HG03103 (cell line): ENCODE measurements at regions not wholly inside any gene's neighbourhood (a gene's known extent, or its start where the extent isn't known, plus 50 kb on each side); places are given as distances from the start of the nearest gene placed in this dataset.

ENCODE experiments used
- ATAC-seq: cut with Tn5 transposase; IDR thresholded peaks from one replicate; pipeline ENCODE4 v1.9.1; 2021; ENCODE audit warnings: low read depth; ENCODE audit not compliant: unreplicated experiment

DNA sequence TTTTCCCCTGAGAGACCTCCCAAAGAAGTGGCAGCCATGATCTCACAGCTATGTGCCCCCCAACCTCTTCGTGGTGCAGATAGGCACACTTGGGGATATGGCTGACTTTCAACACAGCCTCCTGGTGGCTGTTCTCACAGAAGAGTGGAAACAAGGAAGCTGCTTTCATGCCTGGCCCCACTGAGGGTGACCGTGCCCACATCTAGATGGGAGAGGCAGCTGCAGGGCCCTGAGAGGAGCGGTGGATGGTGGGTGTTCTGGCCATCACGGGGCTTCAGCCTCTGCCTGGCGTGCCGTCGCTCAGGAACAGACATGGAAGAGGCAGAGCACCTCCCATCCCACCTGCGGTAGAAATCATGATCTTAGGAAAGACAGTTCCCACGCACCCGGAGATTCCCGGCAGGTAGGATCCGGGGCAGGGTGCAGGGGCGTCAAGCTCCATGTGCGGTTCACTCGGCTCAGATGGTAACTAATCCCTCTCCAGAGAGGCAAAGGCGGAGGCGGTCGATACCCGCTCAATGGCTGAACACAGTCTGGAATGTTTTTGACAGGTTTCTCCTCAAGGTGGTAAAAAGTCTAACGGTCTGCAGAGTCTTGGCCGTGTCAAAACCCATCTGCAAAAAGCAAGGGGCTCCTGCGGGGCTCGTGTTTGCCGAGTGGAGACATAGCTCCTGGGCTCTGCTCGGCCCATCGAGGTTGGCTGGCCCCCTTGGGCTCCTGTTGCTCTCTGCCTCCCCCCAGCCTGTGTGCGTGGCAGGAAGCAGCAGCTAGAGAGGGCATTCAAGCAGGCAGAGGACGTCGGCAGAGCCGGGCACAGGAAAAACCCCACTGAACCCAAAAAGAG is 225.2 kb upstream of the RTL1 start:
- no peak for ATAC-seq

DNA sequence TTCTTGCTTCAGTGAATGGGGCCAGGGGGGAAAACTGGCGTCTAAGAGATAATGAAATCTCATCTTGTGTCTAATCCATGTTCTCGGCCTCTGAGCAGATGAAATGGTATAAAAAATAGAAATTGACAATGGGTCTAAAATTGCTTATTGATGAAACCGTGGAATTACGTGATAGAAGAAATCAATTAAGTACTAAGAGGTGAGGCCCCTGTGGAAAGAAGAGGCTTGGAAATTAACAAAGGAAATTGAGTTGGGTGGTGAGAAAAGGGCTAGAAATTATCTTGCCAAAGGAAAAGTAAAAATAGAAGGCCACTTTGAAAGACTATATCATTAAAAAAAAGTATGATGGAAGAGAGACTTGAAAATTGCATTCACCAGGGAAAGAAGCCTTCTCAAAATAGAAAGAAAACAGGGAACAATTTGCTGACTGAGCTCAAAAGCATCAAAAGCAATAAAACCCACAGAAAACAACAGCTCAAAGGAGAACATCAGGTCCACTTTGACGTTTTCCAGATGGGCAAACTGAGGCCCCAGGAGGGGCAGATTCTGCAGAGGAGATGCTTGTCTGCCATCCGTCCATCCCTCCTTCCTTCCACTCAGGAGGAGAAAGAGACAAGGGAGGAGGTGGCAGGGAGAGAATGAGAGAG is 226.1 kb upstream of the RTL1 start:
- ATAC-seq, result no peak

DNA sequence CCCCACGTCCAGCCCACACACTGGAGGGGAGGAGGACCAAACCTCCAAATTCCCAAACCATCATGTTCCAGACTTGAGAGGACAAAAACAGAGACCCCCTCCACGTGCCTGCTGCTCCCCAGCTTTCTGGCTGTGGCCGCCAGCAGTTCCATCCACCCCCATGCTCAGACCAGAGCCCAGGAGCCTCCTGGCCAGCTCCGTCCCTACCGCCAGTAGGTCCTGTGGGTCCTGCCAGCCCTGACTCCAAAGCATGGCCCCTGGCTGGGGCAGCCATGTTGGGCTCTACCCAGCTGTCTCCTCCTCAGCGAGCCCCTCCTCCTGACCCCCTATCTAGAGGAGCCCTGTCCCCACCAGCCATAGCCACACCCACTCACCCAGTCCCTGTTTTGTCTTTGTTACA is 227.3 kb upstream of the RTL1 start:
- ATAC-seq, result no peak

DNA sequence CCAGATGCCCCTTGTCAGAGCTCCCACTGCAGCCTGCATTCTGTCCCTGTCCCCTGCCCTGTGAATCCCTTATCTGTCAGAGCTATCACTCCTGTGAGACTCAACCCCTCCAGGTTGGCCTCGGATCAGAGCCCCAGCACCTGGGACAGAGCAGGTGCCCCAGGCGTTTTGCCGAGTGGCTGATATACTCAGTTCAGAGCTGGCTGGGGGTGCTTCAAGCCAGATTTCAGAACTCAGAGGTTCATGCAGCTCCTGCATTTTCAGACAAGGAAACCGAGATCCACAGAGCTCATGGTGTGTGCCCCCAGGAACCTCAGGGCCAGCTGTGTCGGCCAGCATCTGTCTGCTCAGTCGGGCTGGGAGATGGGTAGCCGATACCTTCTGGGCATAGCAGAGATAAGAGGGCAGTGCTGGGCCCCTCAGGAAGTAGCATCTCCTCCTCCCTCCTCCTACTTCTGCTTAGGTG is 228.0 kb upstream of the RTL1 start:
- no peak for ATAC-seq

DNA sequence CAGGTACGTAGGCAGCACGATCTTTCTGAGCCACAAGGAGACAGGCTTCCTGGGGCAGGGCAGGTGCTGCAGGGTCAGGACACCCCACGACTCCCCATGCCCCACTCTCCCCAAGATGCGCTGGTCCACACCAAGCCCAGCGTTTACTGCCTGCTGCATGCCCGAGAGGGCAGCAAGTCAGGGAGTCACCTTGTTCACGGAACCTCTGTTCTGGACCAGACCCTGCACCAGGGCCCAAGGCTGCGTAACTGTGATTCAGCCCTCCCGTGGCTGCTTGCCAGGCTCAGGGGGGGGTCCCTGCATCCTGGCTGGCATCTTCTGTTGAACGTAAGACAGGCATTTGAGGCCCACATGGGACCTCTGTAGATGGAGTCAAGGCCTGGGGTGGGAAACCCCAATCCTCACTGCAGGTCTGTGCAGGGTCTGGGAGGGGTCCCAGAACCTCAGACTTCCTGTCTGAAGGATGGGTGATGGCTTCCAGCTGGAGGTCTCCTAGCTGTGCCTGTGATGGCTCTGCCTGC is 228.6 kb upstream of the RTL1 start:
- ATAC-seq, result no peak

DNA sequence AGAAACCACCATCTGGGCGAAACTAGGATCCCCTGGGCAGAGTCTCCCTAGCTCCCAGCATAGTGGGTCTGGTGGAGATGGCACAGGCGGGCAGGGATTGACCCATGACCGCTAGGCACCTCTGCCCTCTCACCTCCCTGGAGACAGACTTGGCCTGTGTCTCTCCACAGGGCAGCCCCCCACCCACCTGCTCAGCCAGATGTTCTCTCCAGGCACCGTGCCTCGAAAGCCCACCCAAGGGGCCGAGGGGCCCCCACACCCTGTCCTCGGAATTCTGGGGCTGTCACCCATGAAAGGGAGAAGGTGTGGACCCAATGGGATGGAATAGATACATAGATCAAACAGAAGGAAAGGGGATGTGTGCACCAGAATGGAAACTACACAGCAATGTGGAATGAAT is 229.1 kb upstream of the RTL1 start:
- no peak for ATAC-seq

DNA sequence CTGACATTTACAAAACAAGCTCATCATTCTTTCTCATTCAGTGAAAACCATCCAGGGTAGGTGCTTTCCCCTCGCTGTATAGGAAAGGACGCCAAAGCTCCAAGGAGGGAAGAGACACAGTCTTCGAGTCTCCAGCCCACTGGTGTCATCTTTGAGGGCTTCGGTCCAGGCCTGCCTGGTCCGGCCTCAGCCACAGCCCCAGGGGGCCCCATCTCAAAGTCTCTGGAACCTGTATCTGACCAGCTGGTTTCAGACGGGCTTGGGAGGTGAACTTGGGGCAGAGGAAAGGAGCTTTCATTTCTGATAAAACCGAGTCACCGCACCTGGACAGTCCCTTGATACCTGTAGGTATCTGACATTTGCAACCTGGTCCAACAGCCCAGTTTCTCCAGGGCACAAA is 229.5 kb upstream of the RTL1 start:
- no peak for ATAC-seq

DNA sequence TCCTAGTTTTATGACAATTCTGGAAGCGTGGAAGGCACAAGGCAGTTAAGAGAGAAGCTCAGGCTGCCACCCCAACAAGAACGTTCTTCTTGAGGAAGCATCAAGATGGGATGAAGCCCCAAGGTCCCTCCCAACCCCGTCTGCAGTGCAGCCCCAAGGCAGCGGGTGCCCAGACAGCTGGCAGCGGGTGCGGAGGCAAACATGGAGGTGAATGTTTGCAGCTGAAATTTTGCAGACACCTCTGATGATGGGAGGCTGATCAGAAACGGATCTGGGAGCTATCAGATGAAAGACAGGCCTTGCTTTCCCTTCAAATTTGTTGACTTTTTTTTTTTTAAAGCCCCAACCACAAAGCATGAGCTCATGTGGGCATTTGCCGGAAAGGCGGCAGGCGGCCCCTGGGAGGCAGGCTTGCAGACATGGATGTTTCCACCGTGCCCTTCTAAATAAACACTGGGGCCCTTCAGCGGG is 230.7 kb upstream of the RTL1 start:
- ATAC-seq, result no peak

DNA sequence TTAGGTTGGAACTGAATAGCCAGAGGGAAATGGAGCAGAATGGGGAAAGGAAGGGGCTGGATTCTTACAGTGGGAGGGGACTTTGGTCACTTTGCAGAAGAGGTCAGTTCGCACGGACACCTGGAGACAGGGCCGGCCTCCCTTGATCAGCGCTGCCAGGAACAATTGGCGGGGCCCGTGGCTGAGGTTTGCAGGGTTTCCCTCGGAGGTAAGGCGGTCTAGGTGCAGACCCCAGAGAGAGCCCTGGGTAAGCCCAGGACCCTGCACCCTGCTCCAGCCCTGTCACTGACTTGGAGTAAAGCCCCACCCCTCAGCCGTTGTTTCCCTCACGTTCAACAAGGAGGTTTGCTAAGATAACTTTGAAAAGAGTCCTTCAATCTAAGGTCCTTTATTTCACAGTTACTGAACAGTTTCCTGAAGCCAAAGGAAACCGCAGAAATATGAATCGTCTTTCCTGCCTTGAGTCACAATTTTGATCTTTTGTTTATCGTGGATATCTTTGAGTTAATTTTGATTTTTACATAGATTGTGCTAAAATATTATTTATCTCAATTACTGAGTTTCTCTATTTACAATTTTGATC is 231.4 kb upstream of the RTL1 start:
- ATAC-seq, result no peak

DNA sequence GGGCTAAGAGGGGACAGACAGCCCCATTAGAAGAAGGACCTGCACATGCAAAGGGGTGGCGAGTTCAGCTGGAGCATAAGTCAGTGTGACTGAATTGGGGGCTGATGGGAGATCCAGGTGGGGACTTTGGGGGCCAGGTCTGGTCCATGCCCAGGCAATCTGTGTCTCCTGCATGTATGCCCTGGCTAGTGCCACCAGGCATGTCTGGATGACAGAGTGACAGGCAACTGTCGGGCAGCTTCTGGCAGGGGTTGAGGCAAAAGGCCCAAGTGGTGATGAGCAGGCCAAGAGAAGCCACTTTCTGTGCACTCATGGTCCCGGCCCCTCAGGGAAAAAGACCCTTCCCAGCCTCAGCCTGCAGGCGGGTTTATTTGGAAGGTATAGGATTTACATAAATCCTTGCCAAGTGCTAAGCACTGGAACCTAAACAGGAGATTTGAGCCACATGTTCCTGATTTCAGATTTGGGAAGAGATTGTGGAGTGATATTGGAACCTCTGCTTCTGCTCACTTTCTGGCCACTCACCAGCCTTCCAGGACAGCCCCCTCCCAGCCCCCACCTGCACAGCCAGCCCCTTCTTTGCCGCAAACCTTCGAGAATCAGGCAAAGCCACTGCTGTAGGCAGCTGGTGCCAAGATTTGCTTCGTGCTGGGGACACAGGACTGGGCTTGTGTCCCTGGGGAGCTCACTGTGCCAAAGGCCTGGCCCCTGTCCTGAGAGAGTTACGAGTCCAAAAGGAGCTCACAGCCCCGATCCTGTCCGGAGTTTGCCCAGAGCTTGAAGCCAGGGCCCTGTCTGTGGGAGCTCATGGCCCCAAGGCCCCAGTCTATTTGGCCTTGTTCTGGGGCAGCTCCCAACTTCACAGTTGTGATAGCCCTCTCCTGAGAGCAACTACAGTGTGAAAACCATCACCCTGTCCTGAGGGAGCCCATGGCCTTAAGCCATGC is 232.5 kb upstream of the RTL1 start:
- no peak for ATAC-seq

DNA sequence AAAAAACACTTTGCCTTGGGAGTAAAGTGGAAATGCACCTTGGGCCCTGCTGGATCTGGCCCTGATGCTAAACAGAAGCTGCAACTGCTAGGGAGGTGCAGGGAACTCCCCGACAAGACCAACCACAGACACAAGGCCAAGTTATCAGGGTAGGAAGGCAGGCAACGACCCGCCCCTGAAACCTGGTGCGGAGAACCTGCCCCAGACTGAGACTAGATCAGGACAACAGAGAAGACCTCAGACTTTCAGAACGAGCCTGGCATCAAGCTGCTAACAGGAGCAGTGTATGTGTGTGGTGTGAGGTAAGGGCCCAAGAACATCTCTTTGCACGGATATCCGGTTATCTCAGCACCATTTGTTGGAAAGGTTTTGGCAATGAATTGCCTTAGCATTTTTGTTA is 233.7 kb upstream of the RTL1 start:
- no peak for ATAC-seq

DNA sequence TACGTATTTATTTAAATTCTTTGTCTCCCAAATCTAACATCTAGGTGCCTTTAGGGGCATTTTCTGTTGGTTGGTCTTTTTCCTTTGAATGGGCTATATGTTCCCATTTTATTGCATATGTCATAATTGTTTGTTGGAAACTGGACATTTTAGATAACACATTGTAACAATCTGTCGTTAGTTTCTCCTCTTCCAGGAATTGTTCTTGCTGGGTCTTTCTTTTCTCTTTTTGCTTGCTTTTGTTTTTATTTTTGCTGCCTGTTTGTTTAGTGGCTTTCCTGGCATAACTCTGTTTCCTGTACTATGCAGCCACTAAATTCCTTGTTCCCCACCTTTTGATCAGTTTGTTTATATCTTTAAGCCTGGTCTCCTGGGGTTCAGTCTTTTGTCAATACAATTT is 244.3 kb upstream of the RTL1 start:
- ATAC-seq, result no peak

DNA sequence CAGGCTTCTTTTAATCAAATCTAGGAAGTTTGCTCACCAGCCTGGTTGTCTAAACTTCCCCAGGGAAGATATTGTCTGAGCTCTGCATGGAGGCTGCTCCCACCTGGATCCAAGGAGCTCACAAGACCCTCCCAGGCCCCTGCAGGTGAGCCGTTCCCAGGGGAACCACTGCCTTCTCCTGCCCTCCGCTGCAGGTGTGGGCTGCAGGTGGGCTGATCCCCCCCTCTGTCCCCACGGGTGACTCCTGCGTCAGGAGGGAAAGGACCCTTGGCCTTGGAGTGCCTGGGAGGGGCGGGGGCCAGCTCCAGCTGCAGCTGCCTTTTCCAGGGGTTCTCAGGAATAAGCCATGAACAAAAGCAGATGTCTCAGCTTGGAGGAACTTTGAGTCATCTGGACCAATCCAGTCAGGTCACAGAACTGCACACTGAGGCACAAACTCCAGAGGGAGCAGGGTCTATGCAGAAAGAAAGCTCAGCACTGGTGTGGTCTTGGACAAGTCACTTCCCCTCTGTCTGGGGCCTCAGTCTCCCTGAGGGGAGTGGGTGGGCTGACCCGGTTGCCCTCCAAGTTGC is 246.6 kb upstream of the RTL1 start:
- ATAC-seq, result no peak

DNA sequence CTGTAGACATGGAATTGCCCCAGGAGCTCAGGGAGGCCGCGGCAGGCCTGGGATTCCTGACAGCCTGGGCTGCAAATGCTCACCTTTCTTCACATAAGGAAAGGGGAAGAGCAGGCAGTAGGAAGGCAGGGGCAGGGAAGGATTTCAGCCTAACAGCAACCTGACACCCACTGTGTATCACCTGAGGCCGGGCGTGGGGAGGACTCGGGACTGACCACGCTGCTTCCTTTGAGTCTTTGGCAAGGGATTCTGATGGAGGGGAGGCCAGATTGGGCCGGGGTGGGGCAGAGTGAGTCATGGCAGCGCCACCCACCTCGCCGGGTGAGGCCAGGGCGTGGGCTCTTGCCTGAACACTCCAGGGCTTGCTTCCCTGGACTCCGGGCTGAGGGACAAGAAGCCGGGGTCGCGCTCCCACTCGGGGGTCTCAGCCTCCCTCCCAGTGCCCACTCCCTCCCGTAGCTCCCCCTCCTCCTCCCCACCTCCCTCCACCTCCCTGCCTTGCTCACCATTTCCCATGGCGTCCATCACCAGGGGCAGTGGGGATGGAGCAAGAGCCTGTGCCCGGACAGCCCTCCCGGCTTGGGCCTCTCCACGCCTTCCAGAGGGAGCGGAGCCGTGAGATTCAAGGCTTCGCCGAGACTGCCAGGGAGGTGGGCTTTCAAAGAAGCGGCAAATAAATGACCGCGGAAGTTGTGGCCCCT is 247.9 kb upstream of the RTL1 start:
- ATAC-seq, result no peak

DNA sequence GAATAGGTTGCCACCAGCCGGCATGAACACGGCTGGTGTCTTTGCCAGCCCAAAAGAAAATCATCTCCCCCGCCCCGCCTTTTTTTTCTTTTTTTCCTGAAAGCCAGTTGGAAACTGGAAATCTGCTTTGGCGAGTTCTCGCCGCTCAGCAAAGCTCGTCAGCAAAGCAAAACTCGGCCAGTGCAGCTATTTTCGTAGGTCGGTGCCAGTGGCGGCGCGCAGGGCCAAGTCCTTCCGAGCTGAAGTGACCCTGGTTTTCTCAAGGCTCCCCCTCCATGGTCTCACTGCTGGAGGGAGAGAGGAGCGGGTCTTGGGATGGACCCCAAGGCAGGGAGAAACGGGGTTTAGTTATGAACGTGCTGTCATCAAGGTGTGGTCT is 248.4 kb upstream of the RTL1 start:
- no peak for ATAC-seq

DNA sequence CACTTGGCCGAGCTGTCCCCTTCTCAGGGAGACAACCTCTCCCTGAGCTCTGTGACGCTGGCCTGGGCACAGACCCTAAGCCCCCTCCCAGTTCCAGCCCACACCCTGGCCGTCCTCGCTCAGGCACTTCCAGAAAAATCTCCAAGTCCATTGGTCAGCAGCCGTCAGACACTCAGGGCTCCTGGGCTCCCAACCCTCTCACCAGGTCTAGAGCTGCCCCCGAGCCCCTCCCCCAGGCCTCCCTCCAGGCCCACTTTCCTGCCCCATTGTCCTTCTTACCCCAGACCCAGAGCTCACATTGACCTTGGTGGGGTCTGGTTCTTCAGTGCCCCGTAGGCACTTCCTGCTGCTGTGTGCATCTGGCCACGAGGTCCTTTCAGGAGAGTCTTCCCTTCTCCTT is 249.3 kb upstream of the RTL1 start:
- ATAC-seq, result no peak

DNA sequence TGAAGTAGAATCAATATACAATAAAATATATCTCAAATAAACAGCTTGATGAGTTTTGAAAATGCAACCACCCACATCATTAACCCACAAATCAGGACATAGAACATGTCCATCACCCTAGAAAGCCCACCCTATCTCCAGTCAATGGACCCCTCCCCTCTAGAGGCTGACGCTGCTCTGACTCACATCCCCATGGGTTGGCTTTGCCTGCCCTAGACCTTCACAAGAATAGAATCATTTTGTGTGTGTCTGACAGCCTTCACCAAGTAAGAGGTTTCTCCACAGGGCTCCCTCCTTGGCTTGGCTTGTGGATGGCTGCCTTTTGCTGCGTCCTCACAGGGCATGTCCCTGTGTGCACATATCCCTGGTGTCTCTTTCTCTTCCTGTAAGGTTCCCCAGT is 250.2 kb upstream of the RTL1 start:
- no peak for ATAC-seq

DNA sequence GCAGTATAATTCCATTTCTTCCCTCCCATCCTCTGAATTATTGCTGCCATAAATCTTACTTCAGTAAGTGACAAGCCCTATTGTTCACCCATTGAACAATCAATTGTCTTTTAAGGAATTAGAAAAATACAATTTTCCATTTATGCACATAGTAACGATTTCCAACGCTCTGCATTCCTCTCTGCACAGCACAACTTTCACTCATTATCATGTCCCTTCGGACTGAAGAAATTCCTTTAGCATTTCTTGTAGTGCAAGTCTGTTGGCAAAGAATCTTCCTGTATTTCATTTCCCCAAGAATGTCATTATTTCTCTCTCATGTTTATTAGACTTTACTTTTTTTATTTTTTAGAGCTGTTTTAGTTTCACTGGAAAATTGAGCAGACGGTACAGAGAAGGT is 252.1 kb upstream of the RTL1 start:
- ATAC-seq, result no peak

DNA sequence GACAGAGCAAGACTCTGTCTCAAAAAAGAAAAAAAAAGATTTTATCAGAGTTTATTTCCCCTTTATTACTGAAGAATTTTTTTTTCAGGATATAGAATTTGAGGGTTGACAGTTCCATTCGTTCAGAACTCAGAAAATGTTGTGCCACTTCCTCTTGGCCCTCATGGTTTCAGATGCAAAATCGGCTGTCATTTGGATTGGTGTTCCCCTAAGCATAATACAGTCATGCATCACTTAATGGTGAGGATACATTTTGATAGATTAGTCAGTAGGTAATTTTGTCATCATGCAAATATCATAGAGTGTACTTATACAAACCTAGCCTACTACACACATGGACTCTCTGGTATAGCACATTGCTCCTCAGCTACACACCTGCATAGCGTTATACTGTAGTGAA is 263.9 kb upstream of the RTL1 start:
- no peak for ATAC-seq

DNA sequence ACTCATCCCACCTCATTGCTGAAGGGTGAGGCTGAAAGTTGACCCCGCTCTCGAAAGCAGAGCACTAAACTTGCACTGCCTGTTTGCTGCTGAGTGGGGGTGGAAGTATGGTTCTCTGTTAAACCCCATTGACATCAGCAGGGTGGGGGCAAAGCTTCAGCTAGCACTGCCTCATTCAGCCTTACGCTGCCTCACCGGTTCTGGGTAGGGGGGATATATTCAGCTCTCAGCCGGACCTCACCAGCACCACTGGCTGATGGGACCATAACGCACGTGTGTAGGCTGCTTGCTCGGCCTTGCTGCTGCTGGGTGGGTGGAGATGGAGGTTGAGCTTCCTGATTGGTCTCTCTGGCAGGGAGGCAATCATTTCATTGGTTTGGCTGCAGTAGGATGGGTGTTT is 265.7 kb upstream of the RTL1 start:
- ATAC-seq, result no peak
